ENCODE measurements at regions not wholly inside any gene's neighbourhood (a gene's known extent, or its start where the extent isn't known, plus 50 kb on each side); places are given as distances from the start of the nearest gene placed in this dataset.

DNA sequence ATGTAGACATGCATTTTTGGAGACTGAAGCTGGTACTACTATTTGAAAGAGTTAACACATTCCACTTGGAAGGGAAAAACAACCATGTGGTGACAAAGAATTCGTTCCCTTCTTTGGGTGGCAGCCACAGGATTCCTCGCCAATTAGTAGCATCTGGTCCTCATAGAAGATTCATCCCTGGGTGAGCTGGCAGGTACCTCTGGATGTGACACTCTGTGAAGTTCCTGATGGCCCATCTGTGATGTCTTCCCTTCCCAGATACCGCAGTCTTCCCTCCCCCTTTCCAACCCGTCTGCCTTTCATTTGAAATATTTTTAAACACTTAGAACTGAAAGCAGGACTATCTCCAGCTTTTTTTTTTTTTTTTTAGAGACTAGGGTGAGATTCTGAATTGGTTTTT lies 569.5 kb downstream of the TYW1 start:
- no peak for DNase-seq

DNA sequence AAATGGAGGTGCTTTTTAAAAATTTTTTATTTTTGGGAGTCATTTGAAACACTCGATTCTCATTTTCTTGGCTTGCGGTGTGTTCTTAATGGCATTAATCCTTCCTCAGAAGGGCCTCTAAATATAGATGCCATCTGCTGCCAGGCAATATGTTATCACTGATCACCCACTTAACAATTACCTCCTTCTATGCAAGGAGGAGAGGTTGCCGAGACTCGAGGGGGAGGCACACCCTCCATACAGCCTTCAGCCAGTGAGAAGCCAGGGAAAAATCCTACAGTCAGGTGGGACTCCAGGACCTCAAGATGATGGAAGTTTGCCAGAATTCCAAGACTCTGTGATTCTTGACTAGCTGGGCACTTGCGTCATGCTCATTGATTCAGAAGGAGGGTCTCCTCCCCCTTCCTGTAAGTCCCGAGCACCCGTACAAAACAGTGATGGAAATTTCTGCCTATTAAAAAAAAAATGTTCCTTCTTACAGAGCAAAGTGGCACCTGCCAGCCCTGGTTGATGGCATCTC lies 574.5 kb downstream of the TYW1 start:
- DNase-seq, result no peak

DNA sequence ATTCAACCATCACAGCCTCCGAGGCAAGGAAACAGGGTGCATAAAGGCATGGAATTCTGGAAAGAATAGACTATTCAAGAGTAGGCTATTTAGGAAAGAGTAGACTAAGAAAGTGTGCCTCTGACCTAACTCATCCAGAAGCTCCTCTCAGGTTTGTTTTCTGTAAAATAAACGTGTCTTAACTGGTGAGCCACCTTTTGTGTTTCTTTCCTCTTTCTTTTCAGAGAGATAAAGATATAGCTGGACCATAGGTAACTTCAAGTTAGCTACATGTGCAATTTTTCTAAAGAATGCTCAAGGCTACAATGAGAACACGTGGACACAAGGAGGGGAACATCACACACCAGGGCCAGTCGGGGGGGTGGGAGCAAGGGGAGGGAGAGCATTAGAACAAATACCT lies 577.0 kb downstream of the TYW1 start:
- no peak for DNase-seq

DNA sequence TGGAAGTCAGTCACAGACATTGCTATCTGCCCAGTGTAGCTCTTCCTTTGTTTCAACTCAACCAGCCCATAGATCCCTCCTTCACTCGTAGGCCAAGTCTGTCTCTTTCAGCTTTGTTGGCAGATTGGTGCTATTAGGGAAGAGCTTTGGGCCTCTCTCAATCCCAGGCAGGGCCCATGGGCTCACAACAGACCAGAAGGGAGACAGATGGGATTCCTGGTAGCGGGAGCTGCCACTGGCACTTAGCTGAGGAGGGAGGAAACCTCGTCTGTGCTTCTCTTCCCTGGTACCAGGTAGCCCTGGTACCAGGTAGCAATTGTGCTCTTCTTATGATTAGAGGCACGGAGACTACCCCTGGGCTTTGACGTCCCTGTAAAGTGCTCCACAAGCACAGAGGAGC lies 592.0 kb downstream of the TYW1 start:
- DNase-seq, result no peak

DNA sequence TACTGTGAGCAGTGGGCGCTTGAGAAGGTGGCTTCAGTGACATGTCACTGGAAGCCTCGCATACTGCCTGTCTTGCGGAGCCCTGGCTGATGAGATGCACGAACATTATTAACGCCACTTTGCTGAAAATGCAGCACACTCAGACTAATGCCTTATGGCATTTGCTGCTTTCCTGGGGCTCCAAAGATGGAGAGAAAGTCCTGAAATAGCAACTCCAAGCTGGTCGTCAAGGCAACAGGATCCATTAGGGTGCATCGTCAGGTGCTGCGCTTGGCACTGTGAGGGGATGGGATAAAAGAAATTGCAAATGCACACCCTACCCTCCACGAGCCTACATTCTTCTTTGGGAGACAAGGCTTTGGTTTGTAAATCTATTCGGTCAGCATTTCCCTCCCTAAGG lies 592.5 kb downstream of the TYW1 start:
- no peak for DNase-seq

DNA sequence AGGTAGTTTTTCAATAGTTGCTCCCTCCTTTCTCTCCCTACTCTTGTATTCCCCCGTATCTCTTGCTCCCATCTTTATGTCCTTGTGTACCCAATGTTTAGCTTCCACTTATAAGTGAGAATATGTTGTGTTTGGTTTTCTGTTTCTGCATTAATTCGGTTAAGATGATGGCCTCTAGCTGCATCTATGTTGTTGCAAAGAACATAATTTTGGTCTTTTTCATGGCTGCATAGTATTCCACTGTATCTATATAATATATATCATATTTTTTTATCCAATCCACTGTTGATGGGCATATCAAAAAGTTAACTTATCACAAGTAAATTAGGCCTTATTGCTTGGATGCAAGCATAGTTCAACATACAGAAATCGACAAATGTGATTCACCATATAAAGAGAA lies 594.0 kb downstream of the TYW1 start:
- DNase-seq, result no peak

DNA sequence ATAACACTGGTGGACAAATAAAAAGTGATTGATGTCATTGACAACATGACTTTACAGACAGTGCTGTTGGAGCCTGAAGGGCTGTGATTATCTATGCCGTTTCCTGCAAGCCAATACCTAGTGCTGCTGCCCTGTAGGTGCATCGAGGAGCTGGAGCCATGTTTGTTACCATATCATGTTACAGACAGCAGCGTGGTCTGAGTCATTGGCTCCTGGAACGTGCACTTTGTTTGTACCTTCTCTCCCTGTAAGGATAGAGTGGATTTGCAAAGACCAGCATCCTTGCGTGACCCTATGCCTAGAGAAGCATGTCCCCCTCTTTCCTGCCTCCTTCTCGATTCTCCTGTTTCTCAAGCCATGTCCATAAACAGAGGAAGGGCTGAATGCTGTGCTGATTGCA lies 597.2 kb downstream of the TYW1 start:
- no peak for DNase-seq

DNA sequence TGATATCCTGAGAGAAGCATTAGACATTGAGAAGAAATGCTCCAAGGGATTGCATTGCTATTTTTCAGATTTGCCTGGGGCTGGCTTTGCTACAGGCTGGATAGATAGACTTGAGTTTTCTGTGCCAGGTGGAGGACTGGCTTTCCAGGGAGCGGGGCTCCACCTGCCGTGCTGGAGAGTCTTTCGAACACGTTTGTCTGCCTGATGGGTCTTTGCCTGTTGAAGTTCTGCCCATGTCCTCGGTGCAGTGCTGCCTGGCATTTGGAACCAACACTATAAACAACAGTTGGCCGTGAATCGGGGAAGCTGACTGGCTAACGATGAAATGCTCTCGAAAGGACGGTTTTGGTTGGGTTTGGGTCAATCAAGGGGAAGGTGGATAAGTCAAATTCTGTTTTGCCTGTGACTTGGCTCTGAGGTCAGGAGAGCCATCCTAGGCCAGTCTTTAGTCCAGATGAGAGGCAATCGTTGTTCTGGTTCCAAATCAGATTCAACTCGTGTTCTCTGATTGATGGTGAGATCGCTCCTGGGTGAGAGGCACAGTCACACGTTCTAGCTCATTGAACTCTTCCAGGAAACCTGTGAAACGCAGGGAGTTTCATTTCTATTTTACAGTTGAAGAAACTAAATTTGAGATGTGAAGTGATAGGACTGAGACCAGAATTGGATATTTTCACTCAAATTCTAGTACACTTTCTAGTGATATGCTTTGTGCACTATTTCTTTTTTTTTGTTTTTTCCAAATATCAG lies 599.0 kb downstream of the TYW1 start:
- no peak for DNase-seq

DNA sequence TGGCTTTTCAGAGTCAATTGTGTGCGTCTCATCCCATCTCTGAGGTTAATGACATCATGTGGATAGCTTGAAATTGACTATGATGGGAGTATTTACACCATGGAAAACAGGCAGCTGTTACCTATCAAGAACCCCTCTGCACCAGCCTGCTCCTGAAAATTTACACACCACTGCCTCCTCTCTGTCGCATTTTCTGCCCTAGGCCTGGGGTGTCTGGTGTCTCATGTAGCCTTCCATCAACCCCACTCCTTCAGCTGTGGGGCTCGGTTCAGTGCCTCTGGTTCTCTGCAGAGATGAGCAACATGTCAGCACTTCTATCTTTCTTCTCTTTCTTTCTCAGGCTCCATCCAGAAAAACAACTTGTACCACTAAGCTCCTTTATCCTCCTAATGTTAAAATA lies 600.5 kb downstream of the TYW1 start:
- no peak for DNase-seq

DNA sequence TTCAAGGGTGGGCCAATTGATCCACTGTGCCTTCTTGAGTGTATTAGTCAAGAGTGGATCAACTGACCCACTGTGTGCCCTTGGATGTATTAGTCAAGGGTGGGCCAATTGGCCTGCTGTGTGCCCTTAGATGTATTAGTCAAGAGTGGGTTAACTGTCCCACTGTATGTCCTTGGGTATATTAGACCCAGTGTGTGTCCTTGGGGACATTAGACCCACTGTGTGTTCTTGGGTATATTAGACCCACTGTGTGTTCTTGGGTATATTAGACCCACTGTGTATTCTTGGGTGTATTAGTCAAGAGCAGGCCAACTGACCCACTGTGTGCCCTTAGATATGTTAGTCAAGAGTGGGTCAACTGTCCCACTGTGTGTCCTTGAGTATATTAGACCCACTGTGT lies 601.8 kb downstream of the TYW1 start:
- no peak for DNase-seq

DNA sequence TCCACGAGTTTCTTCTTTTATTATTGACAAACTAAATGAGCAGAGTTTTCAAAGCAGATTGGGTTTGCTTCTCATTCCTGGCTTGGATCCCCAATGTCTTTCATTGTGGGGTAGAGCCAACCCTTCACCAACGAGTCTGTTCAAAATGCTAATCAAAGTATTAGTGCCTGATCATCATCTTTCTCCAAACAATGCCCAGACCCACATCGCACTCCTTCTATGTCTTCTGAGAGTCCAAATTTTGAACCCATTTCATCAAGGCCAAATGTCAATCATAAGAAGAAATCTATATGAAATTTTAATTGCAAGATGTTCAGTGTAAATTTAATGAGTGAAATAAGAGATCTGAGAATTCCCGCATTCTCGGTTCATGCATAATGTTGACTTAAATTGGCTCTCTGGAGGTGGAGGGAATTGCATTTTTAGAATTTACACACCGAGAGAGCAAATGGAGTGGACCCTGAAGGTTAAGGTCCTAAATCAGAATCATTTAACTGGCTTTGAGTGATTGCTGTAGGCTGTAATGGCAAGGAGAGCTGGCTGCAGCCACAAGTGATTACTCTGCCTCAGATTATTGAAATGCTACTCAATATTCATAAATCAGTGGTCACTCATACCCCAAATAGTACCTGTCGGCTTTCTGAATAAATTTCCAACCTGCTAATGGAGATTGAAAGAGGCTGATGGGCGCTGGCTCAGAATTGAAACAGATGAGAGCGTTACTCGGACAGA lies 602.9 kb downstream of the TYW1 start:
- DNase-seq, result no peak

DNA sequence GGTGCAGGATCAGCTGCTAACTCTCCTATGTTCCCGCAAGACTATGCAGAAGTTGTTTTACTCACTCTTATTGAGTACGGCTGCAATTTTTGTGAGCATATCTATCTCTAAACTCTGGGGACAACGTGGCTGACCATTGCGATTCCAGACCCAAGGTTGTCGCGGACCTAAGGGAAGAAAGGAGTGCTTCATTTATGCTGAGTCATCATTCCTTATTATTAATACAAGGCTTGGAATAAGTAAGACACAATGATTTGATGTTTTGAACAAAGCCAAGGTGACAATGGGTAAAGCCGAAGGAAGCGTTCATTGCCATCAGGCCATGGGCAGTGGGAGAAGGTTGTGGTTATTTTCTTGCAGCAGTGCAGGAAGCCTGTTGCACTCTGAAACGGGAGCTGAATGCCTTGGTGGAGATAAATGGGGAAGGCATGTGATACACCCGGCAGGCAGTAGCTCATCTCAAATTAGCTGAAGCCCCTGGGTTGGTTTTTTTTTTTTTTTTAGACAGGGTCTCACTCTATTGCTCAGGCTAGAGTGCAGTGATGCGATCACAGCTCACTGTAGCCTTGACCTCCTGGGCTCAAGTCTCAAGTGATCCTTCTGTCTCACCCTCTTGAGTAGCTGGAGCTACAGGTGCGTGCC lies 605.7 kb downstream of the TYW1 start:
- no peak for DNase-seq

DNA sequence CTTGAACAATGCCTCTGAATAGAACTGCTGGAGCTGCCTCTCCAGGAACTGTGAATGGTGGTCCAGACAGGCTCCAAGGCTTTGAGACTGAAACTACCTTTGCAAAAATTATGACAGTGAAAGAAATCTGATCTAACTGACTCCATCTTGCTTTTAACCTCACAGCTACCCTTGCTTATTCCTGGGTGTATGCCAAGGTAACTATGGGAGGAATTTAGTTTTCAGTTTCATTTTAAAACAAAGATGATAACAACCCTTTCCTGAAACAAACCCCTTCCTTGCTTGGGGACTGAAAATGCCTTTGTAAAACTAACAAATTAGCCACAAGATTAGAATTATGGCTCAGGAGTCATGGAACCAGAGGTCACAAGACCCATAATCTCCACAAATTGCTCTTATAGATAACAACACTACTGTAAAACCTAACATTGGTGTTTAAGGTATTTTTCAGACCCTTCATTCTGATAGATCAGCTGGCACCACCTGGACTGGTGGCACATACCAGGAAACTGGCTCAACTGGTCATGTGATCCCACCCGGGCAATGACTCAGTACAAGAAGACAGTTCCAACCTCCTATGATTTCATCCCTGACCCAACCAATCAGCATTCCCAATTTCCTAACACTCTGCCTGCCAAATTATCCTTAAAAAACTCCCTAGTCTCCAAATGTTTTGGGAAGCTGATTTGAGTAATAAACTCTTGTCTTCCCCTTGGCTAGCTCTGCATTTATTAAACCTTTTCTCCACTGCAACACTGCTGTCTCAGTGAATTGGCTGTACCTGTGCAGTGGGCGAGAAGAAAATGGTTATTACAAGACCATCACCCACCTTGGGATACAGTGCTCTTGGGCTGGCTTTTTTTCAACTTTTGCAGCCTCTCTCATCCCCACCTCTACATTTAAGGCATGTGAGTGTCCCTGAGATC lies 608.1 kb downstream of the TYW1 start:
- DNase-seq, result no peak

DNA sequence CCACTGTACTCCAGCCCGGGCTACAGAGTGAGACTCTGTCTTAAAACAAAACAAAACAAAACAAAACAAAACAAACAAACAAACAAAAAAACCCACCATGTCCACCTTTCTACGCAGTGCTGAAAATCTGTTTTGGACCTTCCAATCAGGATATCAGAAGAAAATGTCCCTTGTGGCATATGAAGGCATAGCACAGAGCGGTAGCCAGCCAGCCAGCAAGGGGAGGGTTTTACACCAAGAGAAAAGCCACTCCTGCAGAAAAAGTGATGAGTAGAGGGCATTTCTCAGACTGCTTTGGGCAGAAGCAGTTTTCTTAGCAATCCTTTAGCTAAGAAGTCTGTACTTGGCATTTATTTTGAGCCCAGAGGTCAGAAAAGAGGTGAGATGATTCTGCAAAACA lies 612.2 kb downstream of the TYW1 start:
- DNase-seq, result no peak

DNA sequence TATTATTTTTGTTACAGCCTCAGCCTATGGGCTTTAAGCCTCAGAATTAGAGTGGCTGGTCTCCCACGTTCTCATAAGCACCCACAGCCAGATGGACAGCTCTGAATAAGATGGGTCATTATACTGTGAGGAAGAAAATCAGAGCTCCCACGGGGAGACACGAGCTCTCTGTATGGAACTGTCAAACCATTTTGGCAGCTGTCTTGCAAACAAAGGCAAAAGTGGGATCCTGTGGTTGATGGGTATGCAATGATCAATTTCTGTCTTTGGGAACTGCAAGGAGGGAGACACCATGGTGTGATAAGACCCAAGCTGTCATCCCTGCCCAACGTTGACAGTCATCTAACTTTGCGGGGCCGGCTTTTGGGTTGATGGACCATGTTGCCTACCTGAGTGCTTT lies 614.3 kb downstream of the TYW1 start:
- DNase-seq, result no peak

DNA sequence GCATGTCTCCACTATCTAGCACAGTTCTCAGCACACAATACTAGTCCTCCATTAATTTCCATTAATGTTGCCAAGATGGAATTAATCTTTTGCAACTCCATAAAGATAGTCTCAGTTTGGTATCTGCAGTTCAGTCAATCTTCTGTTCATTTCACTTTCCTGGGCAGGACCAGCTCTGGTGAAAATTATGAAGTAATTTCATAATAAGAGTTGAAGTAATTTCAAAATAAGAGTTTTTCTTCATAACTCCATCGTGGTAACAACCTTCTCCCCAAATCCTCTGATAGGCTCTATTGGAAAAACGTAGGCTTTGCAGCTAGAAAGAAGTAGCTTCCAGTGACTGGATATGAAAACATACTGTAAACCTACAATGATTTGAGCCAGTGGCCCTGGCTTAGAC lies 618.2 kb downstream of the TYW1 start:
- no peak for DNase-seq

DNA sequence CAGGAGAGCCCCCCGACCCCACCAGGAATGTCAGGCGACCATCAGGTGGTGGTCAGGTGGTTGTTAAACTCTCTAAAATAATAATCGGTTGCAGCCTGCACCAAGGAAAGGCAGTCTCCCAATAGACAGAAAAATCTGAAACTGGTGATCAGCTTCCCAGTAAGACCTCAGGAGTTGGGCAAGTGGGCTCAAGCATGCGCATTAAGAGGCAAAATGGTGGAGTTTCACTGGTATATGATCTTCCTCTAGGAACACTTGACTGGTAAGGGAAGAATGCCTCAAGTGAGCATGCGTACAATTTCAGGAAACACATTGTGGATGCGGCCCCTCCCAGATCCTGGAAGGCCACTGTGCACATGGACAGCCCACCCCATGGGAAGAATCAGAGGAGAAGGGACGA lies 619.9 kb downstream of the TYW1 start:
- no peak for DNase-seq

DNA sequence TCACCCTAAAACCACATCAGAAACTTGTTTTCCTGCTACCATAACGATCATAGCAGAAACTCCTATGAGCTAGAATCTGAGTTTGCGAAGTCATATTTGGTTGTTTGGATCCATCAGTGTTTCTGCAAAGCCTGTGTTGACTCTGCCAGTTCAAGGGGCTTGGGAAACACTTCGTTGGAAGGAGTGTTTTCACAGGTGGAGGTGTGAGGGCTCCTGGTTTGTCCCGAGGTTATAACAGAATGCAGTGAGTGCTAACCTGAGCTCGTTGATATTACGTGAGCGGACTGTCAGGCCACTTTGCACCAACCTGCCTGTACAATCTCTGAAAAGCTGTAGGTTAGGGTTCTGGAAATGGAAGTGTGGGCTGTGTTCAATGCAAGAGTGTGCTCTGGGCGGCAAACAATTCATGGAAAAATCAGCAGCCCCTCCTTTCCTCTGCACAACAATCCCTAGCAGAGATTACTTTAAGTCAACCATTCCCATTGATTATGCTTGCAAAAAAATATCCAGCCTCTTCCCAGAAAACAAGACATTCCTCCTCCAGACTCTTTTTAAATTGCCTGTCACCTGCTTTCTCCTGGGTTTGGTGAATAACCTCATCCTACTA lies 622.0 kb downstream of the TYW1 start:
- no peak for DNase-seq

DNA sequence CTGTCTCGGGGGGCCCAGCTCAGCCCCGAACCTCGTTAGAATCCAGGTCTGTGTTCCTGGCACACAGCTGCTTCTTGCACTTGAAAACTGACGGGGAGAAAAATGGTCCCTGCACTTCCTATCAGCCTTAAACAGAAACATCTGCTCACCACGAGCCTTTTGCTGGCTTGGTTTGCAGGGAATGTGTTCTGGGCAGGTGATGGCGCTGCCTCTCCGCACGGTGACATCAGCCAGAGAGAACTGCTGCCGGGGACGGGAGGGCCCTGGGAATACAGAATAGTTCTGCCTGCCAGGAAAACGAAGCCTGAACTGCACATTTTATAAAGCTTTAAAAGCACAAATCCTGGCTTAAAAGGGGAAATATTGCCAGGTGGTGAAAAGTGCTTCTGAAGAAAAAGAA lies 622.5 kb downstream of the TYW1 start:
- no peak for DNase-seq

DNA sequence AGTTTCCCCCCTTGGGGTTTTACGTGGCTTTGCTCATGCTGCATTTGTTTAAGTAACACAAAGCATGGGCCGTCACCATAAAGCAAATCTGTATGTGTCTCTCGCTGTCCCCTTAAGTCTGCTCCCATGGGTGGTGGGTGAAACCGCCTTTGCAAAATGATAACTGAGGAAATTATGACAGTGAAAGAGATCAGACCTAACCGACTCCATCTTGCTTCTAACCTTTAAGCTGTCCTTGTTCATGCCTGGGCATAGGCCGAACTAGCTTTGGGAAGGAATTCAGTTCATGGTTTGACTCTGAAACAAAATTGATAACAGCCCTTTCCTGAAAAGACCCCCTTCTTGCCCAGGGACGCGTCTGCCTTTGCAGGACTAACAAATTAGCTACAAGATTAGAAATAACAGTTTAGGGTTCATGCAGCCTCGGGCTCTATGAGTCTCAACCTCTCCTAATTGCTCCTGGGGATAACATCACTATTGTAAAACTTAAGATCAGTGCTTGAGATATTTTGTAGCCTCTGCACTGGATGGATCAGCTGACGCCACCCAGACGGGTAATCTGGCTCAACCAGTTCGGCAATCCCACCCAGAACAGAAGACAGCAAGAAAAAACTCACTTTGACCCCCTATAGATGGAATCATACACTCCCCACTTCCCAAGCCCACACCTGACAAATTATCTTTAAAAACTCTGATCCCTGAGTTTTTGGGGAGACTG lies 623.7 kb downstream of the TYW1 start:
- no peak for DNase-seq

DNA sequence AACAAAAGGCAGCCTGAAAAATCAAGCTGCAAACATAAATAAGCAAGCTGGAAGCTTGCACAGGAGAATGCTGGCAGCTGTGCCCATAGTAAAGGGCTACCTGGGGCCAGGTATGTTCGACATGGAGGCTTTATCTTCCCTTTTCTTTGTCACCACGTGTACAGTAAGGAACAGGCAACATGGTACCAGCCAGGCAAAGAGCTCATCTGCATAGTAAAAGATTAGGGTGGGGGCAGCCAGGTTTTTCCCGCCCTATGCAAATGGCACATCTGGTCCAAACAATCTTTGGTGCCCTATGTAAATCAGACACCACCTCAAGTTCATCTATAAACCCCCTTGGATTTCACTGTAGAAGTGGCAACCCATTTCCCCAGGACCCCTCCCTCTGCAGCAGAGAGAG lies 625.1 kb downstream of the TYW1 start:
- no peak for DNase-seq

DNA sequence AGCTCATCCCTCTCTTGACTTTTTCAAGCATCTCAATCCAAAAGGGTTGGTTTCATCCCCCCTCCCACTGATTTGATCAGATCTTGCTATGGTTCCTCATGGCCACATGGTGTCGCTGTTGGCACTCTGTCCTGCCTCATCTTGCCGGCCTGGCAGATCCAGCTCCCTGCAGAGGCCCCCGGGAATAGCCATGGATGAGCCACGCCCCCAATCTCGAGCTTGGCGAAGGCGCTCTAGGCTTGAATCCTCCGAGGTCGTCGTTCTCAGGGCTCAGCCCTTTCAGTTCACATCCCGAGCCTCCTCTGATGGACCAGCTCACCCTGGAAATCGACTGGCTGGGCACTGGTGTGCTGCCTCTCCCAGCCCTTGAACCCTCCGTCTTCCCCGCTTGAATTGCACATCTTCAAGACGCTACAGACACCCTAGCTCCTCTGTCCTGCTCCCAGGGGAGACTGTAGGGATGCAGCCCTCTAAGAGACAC lies 628.7 kb downstream of the TYW1 start:
- peak; percentile 75 for DNase-seq

Data from NCI-H1048 (cell line).